GM12872 (cell line): ENCODE measurements at regions not wholly inside any gene's neighbourhood (a gene's known extent, or its start where the extent isn't known, plus 50 kb on each side); places are given as distances from the start of the nearest gene placed in this dataset.

Source experiments
- CTCF ChIP-seq: IDR thresholded peaks from 3 replicates; pipeline ENCODE4 v1.5.1; 2011; ENCODE audit warnings: low read depth, mild to moderate bottlenecking, low read length, moderate library complexity; ENCODE audit not compliant: insufficient read depth

GRCh38 chr7:34240417-34240816 lies 335.1 kb downstream of the BMPER start:
- TF ChIP-seq CTCF, result no peak

GRCh38 chr7:34242391-34242790 lies 337.1 kb downstream of the BMPER start:
- TF ChIP-seq CTCF, result no peak

- TF ChIP-seq CTCF, result no peak
These were observed 339.9 kb downstream of the BMPER start for GRCh38 chr7:34245246-34245645.

GRCh38 chr7:34247468-34247867 lies 342.1 kb downstream of the BMPER start:
- TF ChIP-seq CTCF, result no peak

- no peak for TF ChIP-seq CTCF
These were observed 343.9 kb downstream of the BMPER start for GRCh38 chr7:34249192-34249591.

- no peak for TF ChIP-seq CTCF
These were observed 354.9 kb downstream of the BMPER start for GRCh38 chr7:34260279-34260678.

GRCh38 chr7:34263168-34263567 lies 357.8 kb downstream of the BMPER start:
- no peak for TF ChIP-seq CTCF

- no peak for TF ChIP-seq CTCF
These were observed 363.7 kb downstream of the BMPER start for GRCh38 chr7:34269084-34269483.
